GM23338 (cell line): ENCODE measurements at regions not wholly inside any gene's neighbourhood (a gene's known extent, or its start where the extent isn't known, plus 50 kb on each side); places are given as distances from the start of the nearest gene placed in this dataset.

ENCODE experiments used
- ATAC-seq: fragments of 200-7000 bp; cut with Tn5 transposase; 3 replicates; pipeline ENCODE4 v1.9.1; 2020
- DNase-seq: peaks from one replicate; pipeline ENCODE4 v3.0.0-alpha.2; 2015; ENCODE audit warnings: low spot score
- H2AFZ ChIP-seq: fragments of 200-600 bp; sonication (generic); 2 replicates; pipeline ENCODE4 v1.8.0; 2016; ENCODE audit warnings: antibody characterized with exemption, mild to moderate bottlenecking, moderate library complexity
- H3F3A ChIP-seq: fragments of 200-600 bp; sonication (generic); replicated peaks from 2 replicates; pipeline ENCODE4 v1.8.0; 2017; ENCODE audit warnings: antibody characterized with exemption, mixed run types, low read depth
- H3K27ac ChIP-seq: fragments of 200-600 bp; sonication (generic); 2 replicates; pipeline ENCODE4 v1.6.1; 2016; ENCODE audit warnings: low read depth
- H3K27me3 ChIP-seq: fragments of 200-600 bp; sonication (generic); 2 replicates; pipeline ENCODE4 v1.8.0; 2016; ENCODE audit warnings: mild to moderate bottlenecking, mixed run types, moderate library complexity; ENCODE audit not compliant: insufficient read depth
- H3K36me3 ChIP-seq: fragments of 200-600 bp; sonication (generic); 2 replicates; pipeline ENCODE4 v1.8.0; 2016; ENCODE audit warnings: mild to moderate bottlenecking; ENCODE audit not compliant: insufficient read depth
- H3K4me1 ChIP-seq: fragments of 200-600 bp; sonication (generic); 2 replicates; pipeline ENCODE4 v1.8.0; 2016; ENCODE audit warnings: mild to moderate bottlenecking, moderate library complexity; ENCODE audit not compliant: insufficient read depth
- H3K4me2 ChIP-seq: fragments of 200-600 bp; sonication (generic); 2 replicates; pipeline ENCODE4 v1.7.1; 2017; ENCODE audit warnings: mixed run types
- H3K4me3 ChIP-seq: fragments of 200-600 bp; sonication (generic); 2 replicates; pipeline ENCODE4 v1.6.1; 2016; ENCODE audit warnings: mixed run types
- H3K79me2 ChIP-seq: fragments of 200-600 bp; sonication (generic); replicated peaks from 2 replicates; pipeline ENCODE4 v1.8.0; 2017; ENCODE audit warnings: mild to moderate bottlenecking; ENCODE audit not compliant: insufficient read depth
- H3K9me2 ChIP-seq: fragments of 200-600 bp; sonication (generic); 2 replicates; pipeline ENCODE4 v1.8.0; 2017; ENCODE audit not compliant: insufficient read depth
- H4K20me1 ChIP-seq: fragments of 200-600 bp; sonication (generic); replicated peaks from 2 replicates; pipeline ENCODE4 v1.8.0; 2017; ENCODE audit warnings: mild to moderate bottlenecking; ENCODE audit not compliant: insufficient read depth
- H3K27ac Mint-ChIP-seq: 2 replicates; pipeline ENCODE4 v1.8.0; 2020; ENCODE audit warnings: inconsistent platforms, mild to moderate bottlenecking, moderate library complexity, mixed read lengths
- H3K27me3 Mint-ChIP-seq: 3 replicates; pipeline ENCODE4 v1.8.0; 2022; ENCODE audit warnings: low read depth, mild to moderate bottlenecking, moderate library complexity, mixed read lengths, inconsistent platforms; ENCODE audit not compliant: insufficient read depth, poor library complexity
- H3K36me3 Mint-ChIP-seq: 3 replicates; pipeline ENCODE4 v1.8.0; 2021; ENCODE audit warnings: low read depth, mild to moderate bottlenecking, inconsistent platforms, moderate library complexity, mixed read lengths
- H3K4me1 Mint-ChIP-seq: 3 replicates; pipeline ENCODE4 v1.8.0; 2020; ENCODE audit warnings: mild to moderate bottlenecking, inconsistent platforms, mixed read lengths
- H3K4me3 Mint-ChIP-seq: 3 replicates; pipeline ENCODE4 v1.8.0; 2021; ENCODE audit warnings: moderate library complexity, mild to moderate bottlenecking, inconsistent platforms, mixed read lengths
- H3K9me3 Mint-ChIP-seq: 3 replicates; pipeline ENCODE4 v1.8.0; 2020; ENCODE audit warnings: moderate library complexity, mild to moderate bottlenecking, inconsistent platforms, mixed read lengths
- CREB1 ChIP-seq: fragments of 250-450 bp; sonication (Bioruptor Pico); IDR thresholded peaks from 2 replicates; pipeline ENCODE4 v1.5.0; 2020; ENCODE audit warnings: low read depth, mild to moderate bottlenecking, moderate library complexity
- EZH2 ChIP-seq: fragments of 200-600 bp; sonication (generic); IDR thresholded peaks from one replicate; pipeline ENCODE4 v1.8.0; 2017; ENCODE audit warnings: antibody characterized with exemption, mild to moderate bottlenecking, low read depth; ENCODE audit not compliant: unreplicated experiment
- EZH2phosphoT487 ChIP-seq: fragments of 200-600 bp; sonication (generic); IDR thresholded peaks from one replicate; pipeline ENCODE4 v1.8.1; 2018; ENCODE audit warnings: antibody characterized with exemption; ENCODE audit not compliant: unreplicated experiment
- POLR2AphosphoS5 ChIP-seq: IDR thresholded peaks from 2 replicates; pipeline ENCODE4 v1.6.1; 2016; ENCODE audit warnings: antibody characterized with exemption, low read depth
- REST ChIP-seq: IDR thresholded peaks from one replicate; pipeline ENCODE4 v1.6.1; 2018; ENCODE audit warnings: antibody characterized with exemption; ENCODE audit not compliant: unreplicated experiment
- ZNF331 ChIP-seq: fragments of 250-450 bp; sonication (Bioruptor Pico); IDR thresholded peaks from 2 replicates; pipeline ENCODE4 v1.5.0; 2020; ENCODE audit warnings: low read depth, mild to moderate bottlenecking, moderate library complexity

GRCh38 chr4:100674976-100675375 lies 157.2 kb upstream of the EMCN start (continued):
- no peak for TF ChIP-seq POLR2AphosphoS5
- TF ChIP-seq ZNF331 (CRISPR knock-in tag) = no peak

- Mint-ChIP-seq H3K27ac (no peak overlapping the region), H3K4me1 (no peaks in the 10 kb centered on the region), H3K9me3 (no peaks in the 10 kb centered on the region), H3K4me3 (no peak overlapping the region), H3K36me3 (no peaks in the 10 kb centered on the region), H3K27me3 (peaks cover 2% of the 10 kb centered on the region)
- Histone ChIP-seq H3K36me3 (no peaks in the 10 kb centered on the region), H3K9me2 (no peaks in the 10 kb centered on the region), H3K27ac (no peak overlapping the region), H4K20me1 (no peaks in the 10 kb centered on the region), H3F3A (no peaks in the 10 kb centered on the region), H3K27me3 (no peaks in the 10 kb centered on the region), H2AFZ (no peak overlapping the region), H3K4me2 (no peak overlapping the region), H3K4me1 (no peaks in the 10 kb centered on the region), H3K79me2 (no peaks in the 10 kb centered on the region), H3K4me3 (no peak overlapping the region)
- DNase-seq (no peak), ATAC-seq (no peak)
- no peak for TF ChIP-seq CREB1 (CRISPR knock-in tag)
Measured at GRCh38 chr4:100657187-100657586, 139.4 kb upstream of the EMCN start.

- Mint-ChIP-seq H3K4me1 (no peaks in the 10 kb centered on the region), H3K4me3 (no peak overlapping the region), H3K27ac (no peak overlapping the region), H3K9me3 (no peaks in the 10 kb centered on the region), H3K36me3 (no peaks in the 10 kb centered on the region), H3K27me3 (peaks cover 2% of the 10 kb centered on the region)
- H3K4me1 ChIP-seq = no peaks in the 10 kb centered on the region
- H3K4me2 ChIP-seq = no peak overlapping the region
- H4K20me1 ChIP-seq = no peaks in the 10 kb centered on the region; the same call in 1 of the 2 replicates
- H3K9me2 ChIP-seq = no peaks in the 10 kb centered on the region
- H3F3A ChIP-seq = no peaks in the 10 kb centered on the region
- H3K27me3 ChIP-seq = no peaks in the 10 kb centered on the region
- DNase-seq = no peak
- H3K27ac ChIP-seq = no peak overlapping the region
- no peak overlapping the region for H3K4me3 ChIP-seq
- no peak overlapping the region for H2AFZ ChIP-seq
- no peaks in the 10 kb centered on the region for H3K36me3 ChIP-seq
- TF ChIP-seq REST (no peak), EZH2 (no peak), EZH2phosphoT487 (no peak)
- H3K79me2 ChIP-seq = no peaks in the 10 kb centered on the region
- ATAC-seq = no peak
Measured at GRCh38 chr4:100651499-100652175, 133.8 kb upstream of the EMCN start.
